H9 (cell line): ENCODE measurements at regions not wholly inside any gene's neighbourhood (a gene's known extent, or its start where the extent isn't known, plus 50 kb on each side); places are given as distances from the start of the nearest gene placed in this dataset.

Experiments
- DNase-seq: peaks from one replicate; pipeline ENCODE4 v3.0.0-alpha.2; 2017
- H2AFZ ChIP-seq: one replicate; pipeline ENCODE4 v1.6.1; 2013; ENCODE audit warnings: mild to moderate bottlenecking, low read length, control low read depth, moderate library complexity
- H2AK5ac ChIP-seq: 2 replicates; pipeline ENCODE4 v1.6.1; 2013; ENCODE audit warnings: low read length, control low read depth, mixed read lengths; ENCODE audit not compliant: insufficient read length
- H2BK120ac ChIP-seq: one replicate; pipeline ENCODE4 v1.6.1; 2013; ENCODE audit warnings: low read depth, mild to moderate bottlenecking, low read length, control low read depth, inconsistent platforms; ENCODE audit not compliant: poor library complexity, severe bottlenecking
- H2BK12ac ChIP-seq: 2 replicates; pipeline ENCODE4 v1.6.1; 2013; ENCODE audit warnings: low read length, control low read depth, mixed read lengths, low read depth; ENCODE audit not compliant: insufficient read length
- H2BK15ac ChIP-seq: 2 replicates; pipeline ENCODE4 v1.6.1; 2013; ENCODE audit warnings: low read depth, low read length, control low read depth
- H2BK20ac ChIP-seq: one replicate; pipeline ENCODE4 v1.6.1; 2013; ENCODE audit warnings: low read depth, mild to moderate bottlenecking, low read length, control low read depth, inconsistent platforms; ENCODE audit not compliant: poor library complexity, severe bottlenecking
- H2BK5ac ChIP-seq: 2 replicates; pipeline ENCODE4 v1.6.1; 2013; ENCODE audit warnings: low read length, control low read depth, mixed read lengths; ENCODE audit not compliant: insufficient read length
- H3K14ac ChIP-seq: 2 replicates; pipeline ENCODE4 v1.6.1; 2013; ENCODE audit warnings: low read length, control low read depth; ENCODE audit not compliant: insufficient read depth
- H3K18ac ChIP-seq: 2 replicates; pipeline ENCODE4 v1.6.1; 2013; ENCODE audit warnings: low read depth, mild to moderate bottlenecking, mixed read lengths, low read length, control low read depth; ENCODE audit not compliant: insufficient read length
- H3K23ac ChIP-seq: 2 replicates; pipeline ENCODE4 v1.6.1; 2013; ENCODE audit warnings: low read length, control low read depth, mixed read lengths, low read depth; ENCODE audit not compliant: insufficient read length
- H3K23me2 ChIP-seq: 2 replicates; pipeline ENCODE4 v1.6.1; 2013; ENCODE audit warnings: low read depth, mild to moderate bottlenecking, mixed read lengths, low read length, control low read depth; ENCODE audit not compliant: insufficient read length, poor library complexity, severe bottlenecking
- H3K27ac ChIP-seq: 2 replicates; pipeline ENCODE4 v1.5.1; 2013; ENCODE audit warnings: low read length, control low read depth, mixed read lengths, low read depth; ENCODE audit not compliant: insufficient read length
- H3K27me3 ChIP-seq: 2 replicates; pipeline ENCODE4 v1.6.1; 2013; ENCODE audit warnings: low read length, control low read depth, inconsistent platforms; ENCODE audit not compliant: insufficient read depth
- H3K4ac ChIP-seq: 2 replicates; pipeline ENCODE4 v1.6.1; 2013; ENCODE audit warnings: low read depth, mild to moderate bottlenecking, control low read depth, inconsistent platforms, low read length, moderate library complexity
- H3K4me1 ChIP-seq: 2 replicates; pipeline ENCODE4 v1.6.1; 2013; ENCODE audit warnings: low read length, control low read depth, inconsistent platforms; ENCODE audit not compliant: insufficient read depth
- H3K4me2 ChIP-seq: 2 replicates; pipeline ENCODE4 v1.6.1; 2013; ENCODE audit warnings: low read length, control low read depth, mixed read lengths; ENCODE audit not compliant: insufficient read length, insufficient read depth
- H3K56ac ChIP-seq: 2 replicates; pipeline ENCODE4 v1.6.1; 2013; ENCODE audit warnings: low read depth, mild to moderate bottlenecking, mixed read lengths, low read length, control low read depth; ENCODE audit not compliant: insufficient read length
- H3K79me1 ChIP-seq: 2 replicates; pipeline ENCODE4 v1.6.1; 2013; ENCODE audit warnings: low read depth, mild to moderate bottlenecking, moderate library complexity, low read length, control low read depth, inconsistent platforms; ENCODE audit not compliant: insufficient read depth, poor library complexity, severe bottlenecking
- H3K79me2 ChIP-seq: 2 replicates; pipeline ENCODE4 v1.6.1; 2013; ENCODE audit warnings: low read length, control low read depth, inconsistent platforms; ENCODE audit not compliant: insufficient read depth
- H3K9ac ChIP-seq: 2 replicates; pipeline ENCODE4 v1.6.1; 2013; ENCODE audit warnings: low read length, control low read depth, mixed read lengths; ENCODE audit not compliant: insufficient read length; ENCODE audit errors: extremely low read depth
- H3K9me3 ChIP-seq: one replicate; pipeline ENCODE4 v1.6.1; 2013; ENCODE audit warnings: low read depth, low read length, inconsistent platforms; ENCODE audit not compliant: control insufficient read depth
- H3T11ph ChIP-seq: one replicate; pipeline ENCODE4 v1.6.1; 2013; ENCODE audit warnings: mild to moderate bottlenecking, low read length, control low read depth, inconsistent platforms
- H4K20me1 ChIP-seq: one replicate; pipeline ENCODE4 v1.6.1; 2013; ENCODE audit not compliant: control insufficient read depth, insufficient read length, insufficient read depth
- H4K5ac ChIP-seq: 2 replicates; pipeline ENCODE4 v1.6.1; 2013; ENCODE audit warnings: low read depth, mild to moderate bottlenecking, mixed read lengths, low read length, control low read depth; ENCODE audit not compliant: insufficient read length
- H4K8ac ChIP-seq: replicated peaks from 2 replicates; pipeline ENCODE4 v1.6.1; 2013; ENCODE audit warnings: low read length, control low read depth, mixed read lengths, low read depth; ENCODE audit not compliant: insufficient read length
- H4K91ac ChIP-seq: 2 replicates; pipeline ENCODE4 v1.6.1; 2013; ENCODE audit warnings: low read depth, mild to moderate bottlenecking, moderate library complexity, mixed read lengths, low read length, control low read depth; ENCODE audit not compliant: insufficient read length
- H3K27ac Mint-ChIP-seq, 3 experiments: 2 replicates in 2 of 3; 3 replicates in 1 of 3; pipeline ENCODE4 v1.8.0; 2020 to 2021; ENCODE audit warnings: mixed read lengths in 3 of 3, mild to moderate bottlenecking in 1 of 3, moderate library complexity in 1 of 3
- H3K27me3 Mint-ChIP-seq: 2 replicates; pipeline ENCODE4 v1.8.0; 2021; ENCODE audit warnings: low read depth, mild to moderate bottlenecking, moderate library complexity, mixed read lengths
- H3K36me3 Mint-ChIP-seq, 3 experiments: 2 replicates in 2 of 3; 3 replicates in 1 of 3; pipeline ENCODE4 v1.8.0; 2020 to 2021; ENCODE audit warnings: low read depth in 3 of 3, mixed read lengths in 3 of 3; ENCODE audit not compliant: insufficient read depth in 1 of 3
- H3K4me1 Mint-ChIP-seq, 2 experiments: 2 replicates each; pipeline ENCODE4 v1.8.0; 2020; ENCODE audit warnings: mixed read lengths in 2 of 2
- H3K4me3 Mint-ChIP-seq, 2 experiments: 2 replicates in 1 of 2; 3 replicates in 1 of 2; pipeline ENCODE4 v1.8.0; 2020 to 2021; ENCODE audit warnings: mild to moderate bottlenecking in 2 of 2, mixed read lengths in 2 of 2, moderate library complexity in 1 of 2
- H3K9me3 Mint-ChIP-seq, 2 experiments: 2 replicates in 1 of 2; 3 replicates in 1 of 2; pipeline ENCODE4 v1.8.0; 2020; ENCODE audit warnings: mild to moderate bottlenecking in 2 of 2, mixed read lengths in 2 of 2, moderate library complexity in 1 of 2
- WGBS: extraction: QIAGEN DNeasy Blood & Tissue Kit; methylation state at CpG from one replicate; pipeline ENCODE4 v1.1.7; 2013; ENCODE audit warnings: missing lambda C conversion rate, low lambda C conversion rate, mixed read lengths; ENCODE audit not compliant: insufficient read length; ENCODE audit errors: extremely low coverage; 5-methylcytosine and 5-hydroxymethylcytosine counted together
- TF ChIP-seq, protein P1 (sequence below): fragments of 200-600 bp; sonication (generic); conservative IDR thresholded peaks from 3 replicates; pipeline ENCODE4 v1.8.0; 2021; ENCODE audit warnings: antibody characterized with exemption, mild to moderate bottlenecking

- Histone ChIP-seq H4K91ac (no peak overlapping the region), H3T11ph (no peak overlapping the region)
- H3K27ac Mint-ChIP-seq = no peak overlapping the region
Observed at GRCh38 chr5:165242646-165243045, 1737.2 kb downstream of the MAT2B start.

More at GRCh38 chr5:165242646-165243045, 1737.2 kb downstream of the MAT2B start:
- no peaks in the 10 kb centered on the region; a peak in 1 of 5 replicates for H3K9me3 Mint-ChIP-seq
- no peak overlapping the region for H2AK5ac ChIP-seq
- no peak overlapping the region for H2AFZ ChIP-seq
- peaks cover 0 to 5% of the 10 kb centered on the region in 2 experiments; a peak in 1 of 4 replicates for H3K4me1 Mint-ChIP-seq
- no peak overlapping the region for H4K8ac ChIP-seq
- no peak overlapping the region for H3K56ac ChIP-seq
- no peak overlapping the region for H3K14ac ChIP-seq
- no peak overlapping the region for H3K18ac ChIP-seq
- no peak overlapping the region for H3K4me3 Mint-ChIP-seq
- H3K4ac ChIP-seq = no peak overlapping the region
- H3K4me1 ChIP-seq = no peaks in the 10 kb centered on the region
- no peak overlapping the region for H3K4me2 ChIP-seq
- H3K79me2 ChIP-seq = no peaks in the 10 kb centered on the region
- H3K27me3 ChIP-seq = no peaks in the 10 kb centered on the region
- no peaks in the 10 kb centered on the region for H3K27me3 Mint-ChIP-seq
- H3K79me1 ChIP-seq = no peaks in the 10 kb centered on the region
- H2BK120ac ChIP-seq = no peak overlapping the region
- no peak overlapping the region for H3K9ac ChIP-seq
- H2BK5ac ChIP-seq = no peak overlapping the region
- TF ChIP-seq, protein P1, sequence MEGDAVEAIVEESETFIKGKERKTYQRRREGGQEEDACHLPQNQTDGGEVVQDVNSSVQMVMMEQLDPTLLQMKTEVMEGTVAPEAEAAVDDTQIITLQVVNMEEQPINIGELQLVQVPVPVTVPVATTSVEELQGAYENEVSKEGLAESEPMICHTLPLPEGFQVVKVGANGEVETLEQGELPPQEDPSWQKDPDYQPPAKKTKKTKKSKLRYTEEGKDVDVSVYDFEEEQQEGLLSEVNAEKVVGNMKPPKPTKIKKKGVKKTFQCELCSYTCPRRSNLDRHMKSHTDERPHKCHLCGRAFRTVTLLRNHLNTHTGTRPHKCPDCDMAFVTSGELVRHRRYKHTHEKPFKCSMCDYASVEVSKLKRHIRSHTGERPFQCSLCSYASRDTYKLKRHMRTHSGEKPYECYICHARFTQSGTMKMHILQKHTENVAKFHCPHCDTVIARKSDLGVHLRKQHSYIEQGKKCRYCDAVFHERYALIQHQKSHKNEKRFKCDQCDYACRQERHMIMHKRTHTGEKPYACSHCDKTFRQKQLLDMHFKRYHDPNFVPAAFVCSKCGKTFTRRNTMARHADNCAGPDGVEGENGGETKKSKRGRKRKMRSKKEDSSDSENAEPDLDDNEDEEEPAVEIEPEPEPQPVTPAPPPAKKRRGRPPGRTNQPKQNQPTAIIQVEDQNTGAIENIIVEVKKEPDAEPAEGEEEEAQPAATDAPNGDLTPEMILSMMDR = no peak
- H2BK20ac ChIP-seq = no peak overlapping the region
- H2BK12ac ChIP-seq = no peak overlapping the region
- H4K5ac ChIP-seq = no peak overlapping the region
- H4K20me1 ChIP-seq = no peaks in the 10 kb centered on the region
- H3K23ac ChIP-seq = no peak overlapping the region
- H2BK15ac ChIP-seq = no peak overlapping the region
- no peaks in the 10 kb centered on the region; a peak in 1 of 7 replicates for H3K36me3 Mint-ChIP-seq
- WGBS = no CpG with 5 or more reads among the region's 2 CpGs
- H3K9me3 ChIP-seq = no peaks in the 10 kb centered on the region
- H3K27ac ChIP-seq = no peak overlapping the region
- no peaks in the 10 kb centered on the region for H3K23me2 ChIP-seq
- no peak for DNase-seq
